ENCODE measurements at regions not wholly inside any gene's neighbourhood (a gene's known extent, or its start where the extent isn't known, plus 50 kb on each side); places are given as distances from the start of the nearest gene placed in this dataset.

GRCh38 chr14:34004881-34005280 is 54.0 kb upstream of the EGLN3 start:
- TF ChIP-seq TAF1 (IDR thresholded peaks at IDR 0.05; ENCODE audit: low read depth), result no peak
- TF ChIP-seq RAD21 (IDR thresholded peaks at IDR 0.05; ENCODE audit: low read depth), result no peak
- no peak for TF ChIP-seq TCF12 (IDR thresholded peaks at IDR 0.05; ENCODE audit: low read depth)
- TF ChIP-seq, protein P1, sequence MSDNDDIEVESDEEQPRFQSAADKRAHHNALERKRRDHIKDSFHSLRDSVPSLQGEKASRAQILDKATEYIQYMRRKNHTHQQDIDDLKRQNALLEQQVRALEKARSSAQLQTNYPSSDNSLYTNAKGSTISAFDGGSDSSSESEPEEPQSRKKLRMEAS (IDR thresholded peaks at IDR 0.05), result no peak
- TF ChIP-seq, protein P2, sequence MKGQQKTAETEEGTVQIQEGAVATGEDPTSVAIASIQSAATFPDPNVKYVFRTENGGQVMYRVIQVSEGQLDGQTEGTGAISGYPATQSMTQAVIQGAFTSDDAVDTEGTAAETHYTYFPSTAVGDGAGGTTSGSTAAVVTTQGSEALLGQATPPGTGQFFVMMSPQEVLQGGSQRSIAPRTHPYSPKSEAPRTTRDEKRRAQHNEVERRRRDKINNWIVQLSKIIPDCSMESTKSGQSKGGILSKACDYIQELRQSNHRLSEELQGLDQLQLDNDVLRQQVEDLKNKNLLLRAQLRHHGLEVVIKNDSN (IDR thresholded peaks at IDR 0.05), result no peak
- no peak for TF ChIP-seq NFIC (IDR thresholded peaks at IDR 0.05)
- no peak for TF ChIP-seq EP300 (IDR thresholded peaks at IDR 0.05; ENCODE audit: borderline replicate concordance)
- TF ChIP-seq CREB1 (IDR thresholded peaks at IDR 0.05; ENCODE audit: low read depth), result no peak
